ENCODE measurements at regions not wholly inside any gene's neighbourhood (a gene's known extent, or its start where the extent isn't known, plus 50 kb on each side); places are given as distances from the start of the nearest gene placed in this dataset.

DNA sequence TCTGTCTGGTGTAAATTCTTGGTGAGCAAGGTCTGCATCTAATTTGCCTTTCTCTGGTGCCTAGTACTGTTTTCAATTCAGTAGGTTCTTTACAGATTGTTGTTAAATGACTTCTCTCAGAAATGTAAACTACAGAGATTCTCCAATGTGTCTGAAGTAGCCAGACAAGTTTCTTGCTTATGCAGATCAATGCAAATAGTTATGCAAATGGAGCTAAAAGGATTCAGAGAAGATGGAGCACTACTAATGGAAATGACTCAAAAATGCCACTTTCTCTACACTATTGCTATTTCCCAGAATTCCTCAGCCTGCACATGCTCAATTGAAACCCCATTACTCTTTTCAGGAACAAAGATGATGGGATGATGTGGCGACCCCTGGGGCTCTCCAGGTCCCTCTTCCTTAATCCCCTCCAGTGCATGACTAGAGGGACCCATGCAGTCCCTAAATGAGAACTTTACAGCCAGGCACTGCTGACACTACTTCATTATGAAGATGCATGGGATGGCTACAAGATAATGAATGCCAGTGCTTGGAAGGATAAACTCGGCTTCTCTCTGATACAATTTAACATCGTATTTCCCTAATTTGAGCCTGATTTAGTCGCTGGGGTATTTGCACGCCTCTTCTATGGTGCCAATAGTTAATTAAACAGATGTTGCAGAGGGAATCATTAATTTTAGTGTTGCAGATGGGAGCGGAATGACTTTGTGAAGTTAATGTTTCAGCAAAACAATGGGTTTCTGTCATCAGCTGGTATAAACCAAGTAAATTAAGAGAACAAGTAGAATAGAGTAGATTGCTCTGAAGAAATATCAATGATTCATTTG, 753.2 kb downstream of the TLR4 start:
- no peak overlapping the region for H3K27ac ChIP-seq (ENCODE audit: low read depth, low read length)
- no peak overlapping the region for H3K4me3 ChIP-seq (ENCODE audit: low read depth in 1 of 2, low read length in 2 of 2)
- H3K4me1 ChIP-seq (ENCODE audit: insufficient read depth, low read length) = no peaks in the 10 kb centered on the region
- no peaks in the 10 kb centered on the region for H3K36me3 ChIP-seq (ENCODE audit: insufficient read depth, low read length)
- no peaks in the 10 kb centered on the region for H3K27me3 ChIP-seq (ENCODE audit: control insufficient read depth in 1 of 2, insufficient read depth in 2 of 2, low read length in 2 of 2)
- H3K9ac ChIP-seq (ENCODE audit: low read length) = no peak overlapping the region
- no peaks in the 10 kb centered on the region for H3K9me3 ChIP-seq (ENCODE audit: low read length)

DNA sequence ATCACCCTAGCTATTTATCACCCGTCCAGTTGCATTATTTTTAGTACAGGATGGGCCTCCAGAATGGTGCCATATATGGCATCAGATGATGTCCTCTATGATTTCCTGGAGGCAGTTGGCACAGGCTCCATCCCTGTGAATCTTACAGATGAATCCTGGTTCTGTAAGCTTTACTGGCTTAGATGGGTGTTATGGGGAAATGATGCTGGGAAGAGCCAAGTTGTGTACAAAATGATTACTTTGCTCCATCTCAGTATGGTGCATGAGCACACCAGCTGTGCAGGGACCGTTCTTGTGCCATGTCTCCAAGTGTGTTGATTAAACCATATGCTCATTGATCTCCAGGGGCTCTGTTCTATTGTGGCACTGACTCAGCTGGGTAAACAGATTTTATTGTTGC, 755.7 kb downstream of the TLR4 start:
- Histone ChIP-seq H3K27ac (ENCODE audit: low read depth, low read length) (no peak overlapping the region), H3K9me3 (ENCODE audit: low read length) (no peaks in the 10 kb centered on the region), H3K4me3 (ENCODE audit: low read depth in 1 of 2, low read length in 2 of 2) (no peak overlapping the region), H3K4me1 (ENCODE audit: insufficient read depth, low read length) (no peaks in the 10 kb centered on the region), H3K9ac (ENCODE audit: low read length) (no peak overlapping the region), H3K27me3 (ENCODE audit: control insufficient read depth in 1 of 2, insufficient read depth in 2 of 2, low read length in 2 of 2) (no peaks in the 10 kb centered on the region), H3K36me3 (ENCODE audit: insufficient read depth, low read length) (no peaks in the 10 kb centered on the region)

DNA sequence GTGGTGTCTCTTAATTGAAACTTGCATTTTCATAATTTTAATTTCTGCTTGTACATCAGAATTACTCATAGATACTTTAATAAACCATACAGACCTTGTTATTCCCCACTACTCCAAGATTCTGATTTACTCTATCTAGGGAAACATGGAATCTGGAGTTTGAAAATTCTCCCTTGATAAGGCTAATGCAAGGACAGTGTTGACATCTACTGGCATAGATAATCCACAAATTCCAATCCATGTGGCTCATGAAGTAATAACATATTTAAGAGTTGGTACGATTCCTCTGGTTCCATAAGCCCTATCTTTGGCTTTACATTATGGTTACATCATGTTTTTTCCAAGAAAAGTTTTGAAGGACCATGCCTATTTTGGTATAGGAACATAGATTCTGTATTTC, 759.2 kb downstream of the TLR4 start:
- Histone ChIP-seq H3K27me3 (ENCODE audit: control insufficient read depth in 1 of 2, insufficient read depth in 2 of 2, low read length in 2 of 2) (no peaks in the 10 kb centered on the region), H3K4me1 (ENCODE audit: insufficient read depth, low read length) (no peaks in the 10 kb centered on the region), H3K9ac (ENCODE audit: low read length) (no peak overlapping the region), H3K27ac (ENCODE audit: low read depth, low read length) (no peak overlapping the region), H3K36me3 (ENCODE audit: insufficient read depth, low read length) (no peaks in the 10 kb centered on the region), H3K9me3 (ENCODE audit: low read length) (no peaks in the 10 kb centered on the region), H3K4me3 (ENCODE audit: low read depth in 1 of 2, low read length in 2 of 2) (no peak overlapping the region)

DNA sequence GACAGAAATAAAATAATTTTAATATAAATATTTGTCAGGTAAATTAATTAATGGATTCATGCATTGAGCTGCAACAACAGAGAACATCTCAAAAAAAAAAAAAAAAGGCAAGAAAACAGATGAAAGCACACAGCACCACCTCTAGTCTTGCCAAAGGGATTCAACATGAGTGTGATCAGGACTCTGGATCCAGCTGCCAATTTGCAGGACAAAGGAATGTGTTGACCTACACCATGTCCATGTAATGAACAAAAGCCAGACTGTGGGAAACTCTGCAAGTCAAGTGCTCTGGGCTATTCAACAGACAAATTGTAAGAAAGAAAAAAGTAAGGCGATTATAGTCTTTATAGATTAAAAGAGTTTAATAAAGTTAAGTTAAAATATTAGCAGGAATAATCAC, 769.3 kb downstream of the TLR4 start:
- Histone ChIP-seq H3K9me3 (ENCODE audit: low read length) (no peaks in the 10 kb centered on the region), H3K36me3 (ENCODE audit: insufficient read depth, low read length) (no peaks in the 10 kb centered on the region), H3K27me3 (ENCODE audit: control insufficient read depth in 1 of 2, insufficient read depth in 2 of 2, low read length in 2 of 2) (no peaks in the 10 kb centered on the region), H3K9ac (ENCODE audit: low read length) (no peak overlapping the region), H3K4me1 (ENCODE audit: insufficient read depth, low read length) (no peaks in the 10 kb centered on the region), H3K4me3 (ENCODE audit: low read depth in 1 of 2, low read length in 2 of 2) (no peak overlapping the region), H3K27ac (ENCODE audit: low read depth, low read length) (no peak overlapping the region)

DNA sequence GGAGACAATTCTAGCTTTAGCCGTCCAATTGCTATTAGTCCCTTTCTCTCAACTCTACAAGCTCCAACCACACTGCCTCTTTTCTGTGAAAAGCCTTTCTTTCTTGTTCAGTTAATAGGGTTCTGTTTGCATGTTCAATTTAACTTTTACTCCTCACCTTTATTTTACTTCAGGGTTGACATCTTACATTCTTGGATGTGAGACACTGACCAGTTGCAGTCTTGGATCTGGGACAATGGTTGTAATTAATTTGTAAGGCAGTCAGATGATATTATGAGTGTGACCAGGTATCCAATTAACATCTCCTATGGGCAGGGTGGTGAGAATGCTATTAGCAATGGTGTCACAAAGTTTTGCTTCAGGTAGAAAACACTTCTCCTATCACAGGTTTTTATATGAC, 774.5 kb downstream of the TLR4 start:
- H3K4me3 ChIP-seq (ENCODE audit: low read depth in 1 of 2, low read length in 2 of 2) = no peak overlapping the region
- no peaks in the 10 kb centered on the region for H3K27me3 ChIP-seq (ENCODE audit: control insufficient read depth in 1 of 2, insufficient read depth in 2 of 2, low read length in 2 of 2)
- H3K27ac ChIP-seq (ENCODE audit: low read depth, low read length) = no peak overlapping the region
- no peaks in the 10 kb centered on the region for H3K36me3 ChIP-seq (ENCODE audit: insufficient read depth, low read length)
- no peak overlapping the region for H3K9ac ChIP-seq (ENCODE audit: low read length)
- H3K4me1 ChIP-seq (ENCODE audit: insufficient read depth, low read length) = no peaks in the 10 kb centered on the region
- H3K9me3 ChIP-seq (ENCODE audit: low read length) = no peaks in the 10 kb centered on the region

DNA sequence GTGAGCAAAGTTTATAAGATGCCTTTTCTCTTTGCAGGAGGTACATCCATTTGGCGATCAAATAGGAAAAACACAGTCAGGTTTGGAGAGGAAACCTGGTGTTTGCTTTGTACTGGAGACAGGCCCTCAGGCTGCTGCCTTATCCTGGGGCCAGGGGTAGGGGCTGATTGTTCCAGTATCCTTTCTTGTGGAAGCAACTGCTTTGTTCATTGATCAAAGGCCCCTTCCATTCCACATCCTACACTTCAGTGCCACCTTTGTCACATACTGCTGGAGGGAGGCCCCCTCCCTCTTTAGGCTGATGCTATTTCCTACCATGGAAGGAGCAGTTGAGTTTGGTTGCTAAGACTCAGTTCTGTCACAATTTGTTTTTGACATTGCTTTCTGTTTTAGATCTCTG, 778.1 kb downstream of the TLR4 start:
- Histone ChIP-seq H3K27ac (ENCODE audit: low read depth, low read length) (no peak overlapping the region), H3K9me3 (ENCODE audit: low read length) (no peaks in the 10 kb centered on the region), H3K4me1 (ENCODE audit: insufficient read depth, low read length) (no peaks in the 10 kb centered on the region), H3K27me3 (ENCODE audit: control insufficient read depth in 1 of 2, insufficient read depth in 2 of 2, low read length in 2 of 2) (no peaks in the 10 kb centered on the region), H3K9ac (ENCODE audit: low read length) (no peak overlapping the region), H3K4me3 (ENCODE audit: low read depth in 1 of 2, low read length in 2 of 2) (no peak overlapping the region), H3K36me3 (ENCODE audit: insufficient read depth, low read length) (no peaks in the 10 kb centered on the region)

DNA sequence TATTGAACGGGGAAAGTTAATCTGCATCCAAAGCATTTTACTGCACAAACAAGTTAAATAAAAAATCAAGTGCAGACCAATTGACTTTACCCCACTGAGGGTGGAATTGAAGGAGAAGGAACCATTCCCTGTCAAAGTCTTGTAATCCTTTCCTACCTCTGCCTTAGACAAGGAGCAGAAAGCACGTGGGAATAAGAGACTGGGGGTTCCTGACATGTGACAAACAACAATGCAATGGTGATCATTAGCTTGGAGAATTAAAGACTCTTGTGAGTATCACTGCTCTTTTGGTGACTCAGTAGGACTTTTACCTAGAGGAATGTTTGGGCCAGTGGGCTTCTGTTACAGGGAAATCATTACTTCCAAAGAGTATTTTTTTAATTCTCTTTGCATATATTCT, 779.5 kb downstream of the TLR4 start:
- H3K36me3 ChIP-seq (ENCODE audit: insufficient read depth, low read length) = no peaks in the 10 kb centered on the region
- H3K4me3 ChIP-seq (ENCODE audit: low read depth in 1 of 2, low read length in 2 of 2) = no peak overlapping the region
- no peaks in the 10 kb centered on the region for H3K4me1 ChIP-seq (ENCODE audit: insufficient read depth, low read length)
- no peak overlapping the region for H3K27ac ChIP-seq (ENCODE audit: low read depth, low read length)
- no peaks in the 10 kb centered on the region for H3K27me3 ChIP-seq (ENCODE audit: control insufficient read depth in 1 of 2, insufficient read depth in 2 of 2, low read length in 2 of 2)
- H3K9ac ChIP-seq (ENCODE audit: low read length) = no peak overlapping the region
- H3K9me3 ChIP-seq (ENCODE audit: low read length) = no peaks in the 10 kb centered on the region

DNA sequence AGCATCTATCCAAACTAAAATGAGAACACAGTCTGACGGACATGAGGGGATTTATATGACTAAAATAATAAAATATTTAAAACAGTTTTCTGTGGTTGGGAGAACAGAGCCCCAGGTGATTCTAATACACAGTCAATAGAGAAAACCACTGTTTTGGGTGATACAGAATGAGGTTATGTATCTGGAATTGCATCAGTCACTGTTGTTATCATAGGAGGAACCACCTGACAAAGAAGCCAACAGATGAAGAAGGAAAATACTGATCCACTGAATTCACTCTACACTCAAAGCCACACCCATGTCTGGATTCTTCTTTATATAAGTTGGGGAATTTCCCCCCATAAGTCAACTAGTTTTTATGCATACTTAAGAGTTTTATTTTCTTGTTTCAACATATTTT, 799.0 kb downstream of the TLR4 start:
- Histone ChIP-seq H3K36me3 (ENCODE audit: insufficient read depth, low read length) (no peaks in the 10 kb centered on the region), H3K9ac (ENCODE audit: low read length) (no peak overlapping the region), H3K4me3 (ENCODE audit: low read depth in 1 of 2, low read length in 2 of 2) (no peak overlapping the region), H3K9me3 (ENCODE audit: low read length) (no peaks in the 10 kb centered on the region), H3K4me1 (ENCODE audit: insufficient read depth, low read length) (no peaks in the 10 kb centered on the region), H3K27ac (ENCODE audit: low read depth, low read length) (no peak overlapping the region), H3K27me3 (ENCODE audit: control insufficient read depth in 1 of 2, insufficient read depth in 2 of 2, low read length in 2 of 2) (no peaks in the 10 kb centered on the region)

DNA sequence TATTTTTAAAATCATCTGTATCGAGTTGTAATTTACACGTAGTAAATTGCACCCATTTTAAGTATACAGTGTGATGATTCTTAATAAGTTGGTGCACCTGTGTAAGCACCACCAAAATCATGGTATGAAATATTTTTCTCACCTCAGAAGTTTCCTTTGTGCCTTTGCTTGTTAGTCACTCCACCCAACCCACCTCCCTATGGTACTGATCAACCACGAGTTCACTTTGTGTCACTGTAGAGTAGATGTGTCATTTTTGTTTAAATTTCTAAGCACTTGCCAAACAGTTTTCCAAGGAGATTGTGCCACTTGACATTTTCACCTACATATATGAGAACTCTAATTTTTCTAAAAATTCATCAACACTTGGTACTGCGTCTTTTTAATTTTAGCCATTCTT, 806.5 kb downstream of the TLR4 start:
- H3K27me3 ChIP-seq (ENCODE audit: control insufficient read depth in 1 of 2, insufficient read depth in 2 of 2, low read length in 2 of 2) = no peaks in the 10 kb centered on the region
- no peaks in the 10 kb centered on the region for H3K9me3 ChIP-seq (ENCODE audit: low read length)
- H3K27ac ChIP-seq (ENCODE audit: low read depth, low read length) = no peak overlapping the region
- no peak overlapping the region for H3K4me3 ChIP-seq (ENCODE audit: low read depth in 1 of 2, low read length in 2 of 2)
- H3K9ac ChIP-seq (ENCODE audit: low read length) = no peak overlapping the region
- no peaks in the 10 kb centered on the region for H3K36me3 ChIP-seq (ENCODE audit: insufficient read depth, low read length)
- H3K4me1 ChIP-seq (ENCODE audit: insufficient read depth, low read length) = no peaks in the 10 kb centered on the region

DNA sequence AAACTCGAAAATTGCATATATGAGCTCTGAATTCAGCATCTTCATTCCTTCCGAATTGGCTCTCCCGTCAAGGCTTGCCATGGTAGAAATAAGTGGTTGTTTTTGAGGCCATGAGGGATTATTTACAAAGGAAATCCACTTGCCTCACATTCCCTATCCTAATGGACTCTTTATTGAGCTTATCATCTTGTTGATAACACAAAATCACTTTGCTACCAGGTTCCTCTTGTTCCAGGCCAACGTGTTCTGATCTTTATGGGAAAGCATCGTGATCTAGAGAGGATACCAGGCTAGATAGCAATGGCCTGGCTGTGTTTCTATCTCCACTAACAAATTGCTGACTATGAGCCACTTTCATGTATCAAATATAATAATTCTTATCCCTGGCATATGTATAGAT, 811.7 kb downstream of the TLR4 start:
- Histone ChIP-seq H3K4me1 (ENCODE audit: insufficient read depth, low read length) (no peaks in the 10 kb centered on the region), H3K9ac (ENCODE audit: low read length) (no peak overlapping the region), H3K9me3 (ENCODE audit: low read length) (no peaks in the 10 kb centered on the region), H3K27me3 (ENCODE audit: control insufficient read depth in 1 of 2, insufficient read depth in 2 of 2, low read length in 2 of 2) (no peaks in the 10 kb centered on the region), H3K4me3 (ENCODE audit: low read depth in 1 of 2, low read length in 2 of 2) (no peak overlapping the region), H3K36me3 (ENCODE audit: insufficient read depth, low read length) (no peaks in the 10 kb centered on the region), H3K27ac (ENCODE audit: low read depth, low read length) (no peak overlapping the region)

DNA sequence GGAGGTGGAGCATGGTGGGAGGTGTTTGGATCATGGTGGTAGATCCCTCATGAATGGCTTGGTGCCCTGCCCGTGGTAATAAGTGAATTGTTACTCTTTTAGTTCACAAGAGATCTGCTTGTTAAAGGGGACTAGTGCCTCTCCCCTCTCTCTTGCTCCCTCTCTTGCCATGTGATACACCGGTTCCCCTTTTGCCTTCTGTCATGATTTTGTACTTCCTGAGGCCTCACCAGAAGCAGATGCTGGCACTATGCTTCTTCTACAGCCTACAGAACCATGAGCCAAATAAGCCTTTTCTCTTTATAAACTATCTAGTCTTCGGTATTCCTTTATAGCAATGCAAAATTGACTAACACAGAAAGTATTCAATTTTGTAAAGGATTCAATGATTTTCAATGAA, 817.1 kb downstream of the TLR4 start:
- no peaks in the 10 kb centered on the region for H3K36me3 ChIP-seq (ENCODE audit: insufficient read depth, low read length)
- H3K9me3 ChIP-seq (ENCODE audit: low read length) = no peaks in the 10 kb centered on the region
- H3K4me3 ChIP-seq (ENCODE audit: low read depth in 1 of 2, low read length in 2 of 2) = no peak overlapping the region
- H3K27ac ChIP-seq (ENCODE audit: low read depth, low read length) = no peak overlapping the region
- no peaks in the 10 kb centered on the region for H3K27me3 ChIP-seq (ENCODE audit: control insufficient read depth in 1 of 2, insufficient read depth in 2 of 2, low read length in 2 of 2)
- H3K4me1 ChIP-seq (ENCODE audit: insufficient read depth, low read length) = no peaks in the 10 kb centered on the region
- no peak overlapping the region for H3K9ac ChIP-seq (ENCODE audit: low read length)

Measured in muscle layer of colon (tissue), 2 donors.